ENCODE measurements at regions not wholly inside any gene's neighbourhood (a gene's known extent, or its start where the extent isn't known, plus 50 kb on each side); places are given as distances from the start of the nearest gene placed in this dataset.

- TF ChIP-seq, protein P1, sequence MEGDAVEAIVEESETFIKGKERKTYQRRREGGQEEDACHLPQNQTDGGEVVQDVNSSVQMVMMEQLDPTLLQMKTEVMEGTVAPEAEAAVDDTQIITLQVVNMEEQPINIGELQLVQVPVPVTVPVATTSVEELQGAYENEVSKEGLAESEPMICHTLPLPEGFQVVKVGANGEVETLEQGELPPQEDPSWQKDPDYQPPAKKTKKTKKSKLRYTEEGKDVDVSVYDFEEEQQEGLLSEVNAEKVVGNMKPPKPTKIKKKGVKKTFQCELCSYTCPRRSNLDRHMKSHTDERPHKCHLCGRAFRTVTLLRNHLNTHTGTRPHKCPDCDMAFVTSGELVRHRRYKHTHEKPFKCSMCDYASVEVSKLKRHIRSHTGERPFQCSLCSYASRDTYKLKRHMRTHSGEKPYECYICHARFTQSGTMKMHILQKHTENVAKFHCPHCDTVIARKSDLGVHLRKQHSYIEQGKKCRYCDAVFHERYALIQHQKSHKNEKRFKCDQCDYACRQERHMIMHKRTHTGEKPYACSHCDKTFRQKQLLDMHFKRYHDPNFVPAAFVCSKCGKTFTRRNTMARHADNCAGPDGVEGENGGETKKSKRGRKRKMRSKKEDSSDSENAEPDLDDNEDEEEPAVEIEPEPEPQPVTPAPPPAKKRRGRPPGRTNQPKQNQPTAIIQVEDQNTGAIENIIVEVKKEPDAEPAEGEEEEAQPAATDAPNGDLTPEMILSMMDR (IDR thresholded peaks at IDR 0.05): no peak
- Mint-ChIP-seq H3K4me3 (ENCODE audit: unreplicated experiment) (no peak overlapping the region), H3K36me3 (ENCODE audit: unreplicated experiment) (peaks cover 2% of the 10 kb centered on the region), H3K4me1 (ENCODE audit: unreplicated experiment) (peaks cover 23% of the 10 kb centered on the region), H3K27me3 (ENCODE audit: unreplicated experiment) (no peaks in the 10 kb centered on the region), H3K27ac (ENCODE audit: unreplicated experiment) (no peak overlapping the region), H3K9me3 (ENCODE audit: unreplicated experiment) (no peaks in the 10 kb centered on the region)
- no peak for DNase-seq (ENCODE audit: extremely low spot score, unreplicated experiment)
Observed at GRCh38 chr18:46242183-46242582, 138.0 kb downstream of the HAUS1 start.

GRCh38 chr18:46243095-46243494 is 138.9 kb downstream of the HAUS1 start:
- Mint-ChIP-seq H3K27me3 (ENCODE audit: unreplicated experiment) (no peaks in the 10 kb centered on the region), H3K4me1 (ENCODE audit: unreplicated experiment) (peaks cover 23% of the 10 kb centered on the region), H3K27ac (ENCODE audit: unreplicated experiment) (no peak overlapping the region), H3K9me3 (ENCODE audit: unreplicated experiment) (no peaks in the 10 kb centered on the region), H3K36me3 (ENCODE audit: unreplicated experiment) (peaks cover 4% of the 10 kb centered on the region), H3K4me3 (ENCODE audit: unreplicated experiment) (no peak overlapping the region)
- no peak for DNase-seq (ENCODE audit: extremely low spot score, unreplicated experiment)
- TF ChIP-seq, protein P1 (IDR thresholded peaks at IDR 0.05): no peak

GRCh38 chr18:46243673-46244072 is 139.5 kb downstream of the HAUS1 start:
- H3K36me3 Mint-ChIP-seq (ENCODE audit: unreplicated experiment): peaks cover 4% of the 10 kb centered on the region
- TF ChIP-seq, protein P1 (IDR thresholded peaks at IDR 0.05): no peak
- no peaks in the 10 kb centered on the region for H3K27me3 Mint-ChIP-seq (ENCODE audit: unreplicated experiment)
- H3K9me3 Mint-ChIP-seq (ENCODE audit: unreplicated experiment): no peaks in the 10 kb centered on the region
- peaks cover 23% of the 10 kb centered on the region for H3K4me1 Mint-ChIP-seq (ENCODE audit: unreplicated experiment)
- no peak for DNase-seq (ENCODE audit: extremely low spot score, unreplicated experiment)
- no peak overlapping the region for H3K4me3 Mint-ChIP-seq (ENCODE audit: unreplicated experiment)
- H3K27ac Mint-ChIP-seq (ENCODE audit: unreplicated experiment): no peak overlapping the region

- Mint-ChIP-seq H3K4me3 (ENCODE audit: unreplicated experiment) (no peak overlapping the region), H3K36me3 (ENCODE audit: unreplicated experiment) (peaks cover 4% of the 10 kb centered on the region), H3K4me1 (ENCODE audit: unreplicated experiment) (peaks cover 33% of the 10 kb centered on the region), H3K9me3 (ENCODE audit: unreplicated experiment) (no peaks in the 10 kb centered on the region), H3K27me3 (ENCODE audit: unreplicated experiment) (no peaks in the 10 kb centered on the region), H3K27ac (ENCODE audit: unreplicated experiment) (peak overlapping the region; percentile 56)
- TF ChIP-seq, protein P1 (IDR thresholded peaks at IDR 0.05): no peak
- DNase-seq (ENCODE audit: extremely low spot score, unreplicated experiment): no peak
Observed at GRCh38 chr18:46246101-46246500, 141.9 kb downstream of the HAUS1 start.

- Mint-ChIP-seq H3K36me3 (ENCODE audit: unreplicated experiment) (peaks cover 4% of the 10 kb centered on the region), H3K9me3 (ENCODE audit: unreplicated experiment) (no peaks in the 10 kb centered on the region), H3K27ac (ENCODE audit: unreplicated experiment) (peak overlapping the region; percentile 27), H3K4me3 (ENCODE audit: unreplicated experiment) (no peak overlapping the region), H3K27me3 (ENCODE audit: unreplicated experiment) (no peaks in the 10 kb centered on the region), H3K4me1 (ENCODE audit: unreplicated experiment) (peaks cover 37% of the 10 kb centered on the region)
- no peak for DNase-seq (ENCODE audit: extremely low spot score, unreplicated experiment)
- TF ChIP-seq, protein P1 (IDR thresholded peaks at IDR 0.05): no peak
Observed at GRCh38 chr18:46247942-46248341, 143.8 kb downstream of the HAUS1 start.

Measured in osteocyte (in vitro differentiated cells).